Kidney epithelial cell (primary cell): ENCODE measurements at regions not wholly inside any gene's neighbourhood (a gene's known extent, or its start where the extent isn't known, plus 50 kb on each side); places are given as distances from the start of the nearest gene placed in this dataset.

Experiments used
- DNase-seq: peaks from one replicate; pipeline ENCODE4 v3.0.0-alpha.2; 2010; ENCODE audit warnings: low read depth
- H3K27me3 ChIP-seq: 2 replicates; pipeline ENCODE4 v1.6.0; 2011; ENCODE audit warnings: low read length; ENCODE audit not compliant: control insufficient read depth, insufficient read depth
- H3K36me3 ChIP-seq: 2 replicates; pipeline ENCODE4 v1.5.1; 2011; ENCODE audit warnings: low read length; ENCODE audit not compliant: control insufficient read depth, insufficient read depth
- H3K4me3 ChIP-seq: 2 replicates; pipeline ENCODE4 v1.5.1; 2011; ENCODE audit warnings: low read depth, mild to moderate bottlenecking, control low read depth, low read length
- CTCF ChIP-seq: IDR thresholded peaks from 2 replicates; pipeline ENCODE4 v1.5.1; 2011; ENCODE audit warnings: mild to moderate bottlenecking, moderate library complexity, low read length, control low read depth, inconsistent platforms; ENCODE audit not compliant: insufficient read depth, poor library complexity, severe bottlenecking

GRCh38 chr9:107946364-107947141 lies 457.0 kb upstream of the KLF4 start:
- Histone ChIP-seq H3K36me3 (no peaks in the 10 kb centered on the region), H3K27me3 (no peaks in the 10 kb centered on the region), H3K4me3 (no peak overlapping the region)
- no peak for TF ChIP-seq CTCF
- no peak for DNase-seq

GRCh38 chr9:107945961-107946360 lies 456.4 kb upstream of the KLF4 start:
- TF ChIP-seq CTCF, result no peak
- H3K4me3 ChIP-seq, result no peak overlapping the region
- DNase-seq, result no peak
- H3K36me3 ChIP-seq, result no peaks in the 10 kb centered on the region
- no peaks in the 10 kb centered on the region for H3K27me3 ChIP-seq

GRCh38 chr9:107945493-107945892 lies 455.9 kb upstream of the KLF4 start:
- TF ChIP-seq CTCF, result no peak
- Histone ChIP-seq H3K4me3 (no peak overlapping the region), H3K36me3 (no peaks in the 10 kb centered on the region), H3K27me3 (no peaks in the 10 kb centered on the region)
- DNase-seq, result no peak

- Histone ChIP-seq H3K27me3 (no peaks in the 10 kb centered on the region), H3K36me3 (no peaks in the 10 kb centered on the region), H3K4me3 (no peak overlapping the region)
- no peak for TF ChIP-seq CTCF
- no peak for DNase-seq
Observed at GRCh38 chr9:107944387-107944786, 454.8 kb upstream of the KLF4 start.

GRCh38 chr9:107943901-107944300 lies 454.3 kb upstream of the KLF4 start:
- no peaks in the 10 kb centered on the region for H3K27me3 ChIP-seq
- no peak for TF ChIP-seq CTCF
- no peak overlapping the region for H3K4me3 ChIP-seq

GRCh38 chr9:107942856-107943255 lies 453.3 kb upstream of the KLF4 start:
- Histone ChIP-seq H3K27me3 (no peaks in the 10 kb centered on the region), H3K36me3 (no peaks in the 10 kb centered on the region), H3K4me3 (no peak overlapping the region)
- DNase-seq, result no peak
- no peak for TF ChIP-seq CTCF

More at GRCh38 chr9:107943901-107944300, 454.3 kb upstream of the KLF4 start:
- no peak for DNase-seq
- no peaks in the 10 kb centered on the region for H3K36me3 ChIP-seq
